IPS DF 4.7 (cell line): ENCODE measurements at regions not wholly inside any gene's neighbourhood (a gene's known extent, or its start where the extent isn't known, plus 50 kb on each side); places are given as distances from the start of the nearest gene placed in this dataset.
"Not testable (repeated sequence)": the region's sequence is repeated elsewhere in the genome, so short reads cannot be mapped to it uniquely, and the experiment has no call there.

Experiments
- DNase-seq: peaks from one replicate; pipeline ENCODE4 v3.0.0-alpha.2; 2013; ENCODE audit warnings: low spot score; ENCODE audit errors: extremely low read depth

DNA sequence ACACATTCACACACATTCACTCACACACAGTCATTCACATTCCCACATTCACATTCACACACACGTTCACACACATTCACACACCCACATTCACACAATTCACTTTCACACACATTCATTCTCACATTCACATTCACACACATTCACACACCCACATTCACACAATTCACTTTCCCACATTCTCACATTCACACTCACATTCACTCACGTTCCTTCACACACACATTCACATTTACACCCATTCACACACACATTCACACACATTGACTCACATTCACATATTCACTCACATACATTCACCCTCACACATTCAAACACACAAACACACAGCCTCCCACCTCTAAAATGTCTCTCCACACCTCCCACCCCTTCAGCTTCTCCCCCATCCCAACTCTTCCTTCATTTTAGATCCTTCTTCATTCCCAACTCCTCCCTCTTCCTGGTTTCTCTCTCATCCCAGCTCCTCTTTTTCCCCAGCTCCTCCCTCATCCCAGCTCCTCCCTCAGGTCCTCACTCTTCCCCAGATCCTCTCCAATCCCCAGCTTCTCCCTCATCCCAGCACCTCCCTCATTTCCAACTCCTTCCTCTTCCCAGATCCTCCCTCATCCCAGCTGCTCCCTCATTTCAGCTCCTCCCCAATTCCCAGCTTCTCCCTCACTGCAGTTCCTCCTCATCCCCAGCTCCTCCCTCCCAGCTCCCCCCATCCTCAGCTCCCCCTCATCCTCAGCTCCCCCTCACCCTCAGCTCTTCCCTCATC, 111.0 kb downstream of the FAM53A start:
- no peak for DNase-seq

DNA sequence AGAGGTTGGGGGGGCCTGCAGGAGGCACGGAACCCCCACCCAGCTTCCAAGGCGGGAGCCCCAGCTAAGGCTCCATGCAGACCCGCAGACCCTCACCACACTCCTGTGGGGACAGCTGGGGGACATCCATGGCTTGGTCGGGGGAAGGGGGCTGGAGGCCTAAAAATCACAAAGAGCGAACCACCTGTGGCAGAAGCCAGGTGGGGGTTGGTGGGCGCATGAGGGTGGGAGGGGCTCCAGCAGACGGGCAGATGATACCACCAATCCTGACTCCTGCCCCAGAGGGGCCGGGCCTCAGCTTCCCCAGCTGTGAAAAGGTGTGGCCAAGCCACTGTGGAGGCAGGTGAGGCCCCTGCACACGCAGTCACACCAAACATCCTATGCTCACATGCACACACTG, 111.6 kb downstream of the FAM53A start:
- no peak for DNase-seq

DNA sequence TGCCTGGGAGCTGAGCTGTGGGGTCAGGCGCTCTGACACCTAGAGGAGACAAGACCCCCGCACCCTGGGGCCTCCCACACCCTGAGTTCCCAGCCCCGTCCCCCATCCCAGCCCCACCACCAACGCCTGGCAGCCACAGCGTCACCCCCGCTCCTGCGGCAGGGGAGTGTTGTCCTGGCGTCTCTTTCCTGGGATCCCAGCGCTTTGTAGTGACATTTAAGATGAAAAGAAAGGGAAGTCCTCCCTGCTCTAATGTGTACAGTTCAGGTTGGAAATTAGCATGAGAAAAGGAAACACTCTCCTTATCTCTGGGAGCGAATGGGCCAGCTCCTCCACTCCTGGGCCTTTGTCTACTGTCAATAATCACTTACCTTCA, 112.1 kb downstream of the FAM53A start:
- no peak for DNase-seq

DNA sequence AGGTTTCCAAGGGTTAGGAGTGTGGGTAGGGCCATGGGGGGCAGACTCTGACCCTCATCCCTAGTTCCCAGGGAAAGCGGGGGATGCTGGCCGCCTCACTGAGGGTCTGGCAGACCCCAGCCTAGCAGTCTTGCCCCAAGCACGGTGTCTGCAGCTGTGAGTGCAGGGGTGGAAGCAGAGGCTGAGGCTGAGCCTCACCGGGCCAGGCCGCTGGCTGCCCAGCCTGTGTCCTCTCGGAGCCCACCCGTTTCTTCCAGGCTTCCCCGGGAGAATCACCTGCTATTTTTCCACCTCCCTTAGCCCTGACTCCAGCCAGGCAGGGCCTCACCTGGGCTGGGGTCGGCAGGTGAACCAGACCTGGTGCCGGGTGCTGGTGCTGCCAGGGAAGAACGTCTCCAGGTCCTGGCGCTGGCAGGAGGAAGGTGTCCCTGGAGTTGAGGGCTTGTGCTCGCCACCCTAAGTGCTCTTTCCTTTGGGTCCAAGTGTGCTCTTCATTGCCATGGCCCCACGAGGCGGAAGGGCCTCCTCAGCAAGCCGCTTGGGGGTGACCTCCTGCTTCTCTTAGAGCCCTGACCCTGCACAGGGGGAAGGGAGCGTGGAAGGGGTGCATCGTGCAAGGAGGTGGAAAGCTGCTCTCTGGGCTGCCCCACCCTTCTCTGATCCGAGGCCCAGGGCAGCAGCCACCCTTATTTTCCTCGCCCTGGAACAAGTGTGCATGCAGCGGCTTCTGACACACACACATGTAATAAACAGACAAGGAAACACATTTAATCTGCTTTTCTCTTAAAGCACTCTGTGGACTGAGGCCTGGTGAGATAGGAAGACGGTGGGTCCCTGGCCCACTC, 112.7 kb downstream of the FAM53A start:
- no peak for DNase-seq

DNA sequence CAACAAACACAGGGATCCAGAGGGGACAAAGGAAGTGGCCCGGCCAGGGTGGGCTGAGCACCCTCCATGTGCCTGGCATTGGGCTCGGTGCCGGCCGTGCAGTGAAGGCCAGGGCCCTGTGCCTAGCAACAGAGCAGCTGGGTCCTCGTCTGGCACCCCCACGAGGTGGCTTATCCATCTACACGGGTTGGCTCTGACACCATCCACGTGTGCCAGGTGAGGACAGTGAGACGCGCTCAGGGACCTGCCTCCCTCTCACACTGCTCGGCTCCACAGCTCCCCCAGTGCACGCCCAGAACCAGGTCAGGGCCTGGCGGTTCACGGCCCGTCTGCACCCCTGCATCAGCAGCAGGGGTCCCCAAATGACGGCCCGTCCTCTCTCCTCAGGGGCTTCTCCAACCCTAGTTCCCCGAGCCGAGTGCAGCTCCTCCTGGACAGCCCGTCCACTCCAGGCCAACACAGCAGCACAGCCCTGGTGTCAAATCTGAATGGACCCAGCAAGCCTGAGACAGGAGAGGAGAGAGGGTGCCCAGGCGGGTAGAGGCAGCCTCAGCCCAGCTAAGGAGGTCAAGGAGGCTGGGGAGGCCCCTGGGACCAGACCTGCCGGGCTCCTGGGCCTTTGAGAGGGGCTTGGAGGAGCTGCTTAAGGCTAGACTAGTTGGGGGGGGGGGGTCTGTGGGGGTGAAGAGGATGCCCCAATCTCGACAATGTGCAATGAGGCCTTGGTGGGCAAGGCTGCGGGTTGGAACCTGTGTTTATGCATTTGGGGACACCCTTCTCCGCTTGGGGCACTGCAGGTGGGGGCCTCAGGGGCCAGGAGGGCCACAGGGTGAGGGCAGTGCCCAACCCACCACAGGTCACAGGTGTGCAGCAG, 113.6 kb downstream of the FAM53A start:
- DNase-seq = no peak

DNA sequence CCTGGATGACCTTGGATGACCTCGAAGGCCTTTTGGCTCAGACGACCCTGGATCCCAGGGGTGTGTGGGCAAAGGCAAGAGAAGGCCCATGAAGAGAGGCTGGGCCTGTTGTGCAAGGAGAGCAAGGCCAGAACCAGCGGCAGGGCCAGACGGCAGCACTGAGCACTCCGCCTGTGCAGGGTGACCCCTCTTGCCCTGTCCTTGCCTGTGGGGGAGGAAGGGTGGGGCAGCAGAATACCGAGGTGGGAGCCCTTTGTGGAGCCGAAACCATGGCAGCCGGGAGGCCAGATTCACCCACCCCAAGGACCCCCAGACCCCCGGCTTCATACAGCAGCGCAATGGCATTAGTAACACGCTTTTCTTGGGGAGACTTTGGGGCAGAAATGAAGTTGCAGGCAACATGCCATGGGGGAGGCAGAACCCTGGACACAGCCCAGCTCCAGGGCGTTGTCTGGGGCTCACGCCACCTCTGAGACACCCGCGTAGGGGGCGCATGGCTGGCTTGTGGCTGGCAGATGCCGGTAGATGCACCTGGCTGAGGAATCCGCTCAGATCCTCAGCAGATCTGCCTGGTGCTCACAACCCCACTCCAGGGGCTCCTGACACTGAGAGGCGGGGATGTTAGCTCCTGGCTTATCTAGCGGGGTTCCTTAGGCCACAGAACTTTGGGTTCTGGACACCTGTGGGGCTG, 114.5 kb downstream of the FAM53A start:
- no peak for DNase-seq

DNA sequence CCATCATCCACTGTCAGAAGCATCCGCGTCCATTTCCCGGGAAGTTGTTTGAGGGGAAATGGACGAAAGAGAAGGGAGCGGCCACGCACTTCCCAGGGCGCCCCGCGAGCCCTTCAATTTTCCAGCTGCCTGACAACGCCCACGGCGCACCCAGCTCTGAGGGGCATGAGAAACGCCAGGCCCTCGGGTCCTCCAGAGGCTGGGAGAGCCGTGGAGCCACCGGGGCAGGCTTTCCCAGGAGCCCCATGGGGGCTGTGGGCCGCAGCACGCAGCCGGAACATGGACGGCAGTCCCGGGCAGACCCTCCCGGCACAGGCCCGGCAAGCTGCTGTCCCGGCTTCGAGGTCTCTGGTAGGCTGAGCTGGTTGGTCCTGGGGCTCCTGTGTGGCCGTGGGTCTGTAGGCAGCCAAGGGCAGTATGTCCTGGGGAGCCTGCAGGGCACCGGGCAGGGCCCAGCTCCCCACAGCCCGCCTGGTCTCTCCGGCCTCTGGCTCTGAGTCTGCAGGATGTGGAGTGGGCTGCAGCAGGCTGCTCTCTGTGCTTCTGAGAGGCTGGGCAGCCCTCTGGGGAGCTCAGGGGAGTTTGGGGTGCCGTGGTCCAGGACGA, 115.2 kb downstream of the FAM53A start:
- no peak for DNase-seq

DNA sequence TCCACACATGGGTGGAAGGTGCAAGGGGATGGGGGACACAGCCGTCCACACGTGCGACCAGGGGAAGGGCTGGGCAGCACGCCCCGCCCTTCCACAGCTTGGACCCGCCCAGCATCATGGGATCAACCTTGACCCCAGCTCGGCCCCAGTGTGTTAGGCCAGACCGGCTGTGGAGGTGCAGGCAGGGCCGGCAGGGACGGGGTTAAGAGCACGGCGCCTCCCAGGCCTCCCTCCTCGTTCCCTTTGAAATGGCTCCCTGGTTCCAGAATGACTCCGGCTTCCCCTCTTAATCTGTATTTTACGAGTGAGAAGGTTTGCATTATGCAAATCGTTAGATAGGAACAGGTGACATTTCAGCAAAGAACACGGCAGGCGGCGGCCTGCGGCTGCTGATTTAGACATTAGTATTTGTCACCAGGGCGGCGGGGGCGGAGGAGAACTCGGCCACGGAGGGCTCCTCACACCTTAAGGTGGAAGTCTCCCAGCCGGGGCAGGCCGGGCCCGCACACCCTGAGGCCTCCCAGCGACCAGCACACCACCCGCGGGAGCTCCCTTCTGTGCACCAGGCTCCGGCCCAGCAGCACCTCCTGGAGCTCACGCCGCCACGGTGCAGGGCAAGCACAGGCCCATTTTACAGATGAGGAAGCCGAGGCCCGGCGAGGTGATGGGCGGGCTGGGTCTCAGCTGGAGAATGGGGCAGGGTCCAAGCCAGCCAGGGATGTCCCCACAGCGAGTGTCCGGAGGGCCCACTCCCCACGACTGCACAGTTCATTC, 116.1 kb downstream of the FAM53A start:
- no peak for DNase-seq

GRCh38 chr4:1567519-1567807, 116.7 kb downstream of the FAM53A start:
- DNase-seq = no peak

DNA sequence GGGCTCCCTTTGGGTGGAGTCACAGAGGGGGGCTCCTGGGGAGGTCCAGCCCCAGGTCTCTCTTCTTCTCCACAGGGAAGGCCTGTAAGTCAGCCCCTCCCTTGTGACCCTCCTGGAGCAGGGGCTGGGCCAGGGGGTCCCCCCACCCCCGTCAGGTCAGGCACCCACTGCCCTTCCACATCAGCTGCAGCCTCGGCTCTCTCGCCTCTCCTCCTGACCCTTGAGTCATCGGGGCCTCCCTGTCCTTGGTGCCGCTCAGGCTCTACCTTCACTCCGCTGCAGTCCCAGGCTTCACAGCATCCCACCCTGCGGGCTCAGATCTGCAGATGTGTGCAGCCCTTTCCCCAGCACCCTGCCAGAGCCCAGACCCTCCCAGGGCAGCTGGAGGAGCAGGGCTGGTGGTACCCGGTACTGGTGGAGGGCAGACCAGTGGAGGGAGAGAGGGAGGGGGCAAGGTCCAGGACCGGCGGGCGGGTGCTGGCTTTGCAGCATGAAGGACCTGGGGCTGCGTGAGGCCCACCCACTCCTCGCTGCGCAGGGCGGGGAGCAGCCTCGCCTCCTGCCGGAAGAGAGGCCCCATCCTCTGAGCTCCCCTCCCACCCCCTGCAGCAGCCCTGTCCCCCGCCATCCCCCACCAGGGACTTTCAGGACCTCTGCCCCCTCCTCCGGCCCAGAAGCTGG, 117.1 kb downstream of the FAM53A start:
- no peak for DNase-seq

DNA sequence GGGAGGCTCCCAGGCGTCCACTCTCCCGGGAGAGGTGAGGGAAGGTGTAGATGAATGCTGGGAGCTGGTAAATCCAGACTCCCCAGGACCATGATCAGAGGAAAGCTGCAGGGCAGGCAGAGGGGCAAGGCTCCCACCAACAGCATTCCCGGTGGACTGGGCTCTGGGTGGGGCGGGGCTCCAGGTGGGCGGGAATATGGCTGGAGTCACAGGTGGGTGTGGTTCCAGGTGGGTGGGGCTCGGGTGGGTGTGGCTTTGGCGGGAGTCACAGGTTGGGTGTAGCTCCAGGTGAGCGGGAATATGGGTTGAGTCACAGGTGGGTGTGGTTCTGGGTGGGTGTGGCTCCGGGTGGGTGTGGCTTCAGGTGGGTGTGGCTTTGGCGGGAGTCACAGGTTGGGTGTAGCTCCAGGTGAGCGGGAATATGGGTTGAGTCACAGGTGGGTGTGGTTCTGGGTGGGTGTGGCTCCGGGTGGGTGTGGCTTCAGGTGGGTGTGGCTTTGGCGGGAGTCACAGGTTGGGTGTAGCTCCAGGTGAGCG, 117.7 kb downstream of the FAM53A start:
- not testable (repeated sequence) for DNase-seq

DNA sequence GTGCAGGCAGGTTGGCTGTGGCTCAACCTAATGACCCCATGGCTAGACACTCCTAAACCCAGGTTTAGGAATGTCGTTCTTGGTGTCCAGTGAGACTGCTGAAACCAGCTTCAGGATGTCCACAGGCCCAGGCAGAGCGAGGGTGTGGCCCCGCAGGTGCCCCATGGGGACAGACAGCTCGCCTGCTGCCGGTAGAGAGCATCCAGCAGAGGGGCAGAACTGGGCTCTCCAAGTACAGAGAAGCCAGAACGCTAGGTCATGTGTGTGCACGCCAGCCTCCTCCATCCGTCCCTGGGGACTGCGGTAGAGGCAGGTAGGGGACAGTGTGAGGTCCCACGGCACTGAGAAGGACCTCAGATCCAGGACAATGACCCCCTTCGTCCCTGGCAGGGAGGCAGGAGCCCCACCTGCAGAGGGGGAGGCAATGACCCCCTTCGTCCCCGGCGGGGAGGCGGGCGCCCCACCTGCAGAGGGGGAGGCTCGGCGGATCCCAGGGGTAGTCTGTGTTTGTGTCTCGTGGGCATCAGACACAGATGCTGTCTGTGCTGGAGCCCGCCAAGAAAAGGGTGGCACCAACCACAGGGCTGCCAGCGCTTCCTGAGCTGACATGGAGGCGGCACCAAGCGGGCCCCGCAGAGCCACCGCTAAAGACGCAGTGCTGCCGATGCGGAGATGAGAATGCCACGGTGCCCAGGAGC, 118.4 kb downstream of the FAM53A start:
- no peak for DNase-seq

DNA sequence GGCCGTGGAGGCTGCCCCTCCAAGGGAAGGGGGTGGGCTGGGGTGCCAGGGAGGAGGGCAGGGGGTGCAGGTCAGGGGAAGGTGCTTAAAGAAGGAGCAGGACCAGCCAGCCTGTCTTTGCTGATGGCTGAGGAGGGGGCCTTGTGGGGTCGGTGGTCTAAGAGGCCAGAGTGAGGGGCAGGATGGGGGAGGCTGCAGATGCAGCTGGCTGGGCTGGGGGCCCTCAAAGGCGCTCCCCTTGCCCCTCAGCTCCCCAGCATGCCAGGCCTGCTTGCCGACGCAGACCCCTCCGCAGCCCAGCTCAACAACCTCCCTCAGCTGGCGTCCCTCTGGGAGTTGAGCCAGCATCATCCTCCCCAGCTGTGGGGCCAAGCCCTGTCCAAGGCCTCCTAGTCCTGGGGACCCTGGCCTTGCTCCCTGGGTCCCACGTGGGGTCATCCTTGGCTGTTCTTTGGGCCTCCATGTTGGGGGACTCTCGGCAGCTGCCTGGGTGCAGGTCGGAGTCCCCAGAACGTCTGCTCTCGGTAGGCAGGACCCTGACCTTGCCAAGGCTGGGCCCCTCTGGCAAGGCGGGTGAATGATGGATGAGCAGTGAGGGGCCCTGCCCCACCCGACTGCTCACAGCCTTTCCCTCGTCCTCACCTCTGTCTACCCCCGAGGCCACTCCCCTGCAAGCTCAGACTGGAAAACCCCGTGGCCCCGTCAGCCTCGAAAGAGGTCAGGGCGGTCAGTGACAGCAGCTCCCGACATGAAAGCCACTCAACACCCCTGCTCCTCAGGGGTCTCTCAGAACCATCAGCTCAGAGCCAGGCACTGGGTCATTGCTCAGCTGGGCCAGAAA, 119.4 kb downstream of the FAM53A start:
- DNase-seq = no peak

- DNase-seq = no peak
Measured at GRCh38 chr4:1563768-1564485, 120.2 kb downstream of the FAM53A start.

GRCh38 chr4:1563241-1563640, 120.9 kb downstream of the FAM53A start:
- no peak for DNase-seq

- DNase-seq = no peak
Measured at GRCh38 chr4:1562771-1563170, 121.3 kb downstream of the FAM53A start.

DNA sequence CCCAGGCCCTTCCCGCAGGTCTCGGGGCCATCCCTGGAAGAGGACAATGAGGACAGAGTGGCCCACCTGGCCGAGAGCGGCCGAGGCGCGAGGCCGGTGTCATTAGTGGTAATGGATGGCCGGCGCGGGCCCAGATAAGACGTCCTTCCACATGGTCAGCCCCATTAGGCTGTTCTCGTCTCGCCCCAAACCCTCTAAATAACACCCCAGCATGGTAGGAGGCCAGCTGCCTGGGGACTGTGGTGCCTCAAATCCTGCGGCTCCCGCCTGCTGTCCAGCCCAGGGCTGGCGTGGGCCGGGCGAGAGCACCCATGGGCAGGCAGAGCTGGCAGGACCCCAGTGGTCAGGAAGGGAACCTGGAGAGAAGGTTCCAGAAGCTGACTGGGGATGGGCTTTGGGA, 121.7 kb downstream of the FAM53A start:
- no peak for DNase-seq
